ENCODE measurements at regions not wholly inside any gene's neighbourhood (a gene's known extent, or its start where the extent isn't known, plus 50 kb on each side); places are given as distances from the start of the nearest gene placed in this dataset.

DNA sequence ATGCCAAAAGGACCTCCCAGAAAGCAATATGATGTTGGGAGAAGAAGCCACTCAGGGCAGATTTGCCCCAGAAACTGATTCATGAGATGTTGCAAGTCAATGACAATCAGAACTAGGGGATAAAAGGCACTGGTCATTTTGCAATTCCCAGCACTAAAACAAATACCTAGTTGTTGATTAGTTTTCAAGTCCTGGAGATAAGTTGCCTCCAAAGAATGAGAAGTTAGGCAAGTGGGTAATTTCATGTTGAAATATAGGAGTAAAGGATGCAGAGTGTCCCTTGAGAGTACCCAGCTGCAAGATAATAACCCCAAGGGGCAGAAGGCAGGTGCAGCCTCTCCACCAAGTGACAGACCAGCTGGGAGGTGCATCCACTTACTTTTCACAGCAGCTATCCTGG, 363.6 kb downstream of the PBX1 start:
- Histone ChIP-seq H3K4me1 (ENCODE audit: insufficient read depth, low read length) (no peaks in the 10 kb centered on the region), H3K36me3 (ENCODE audit: insufficient read depth, low read length) (no peaks in the 10 kb centered on the region), H3K9me3 (ENCODE audit: control insufficient read depth, insufficient read depth, low read length) (no peaks in the 10 kb centered on the region), H3K9ac (ENCODE audit: low read depth, low read length) (no peak overlapping the region)

- Histone ChIP-seq H3K9ac (ENCODE audit: low read depth, low read length) (no peak overlapping the region), H3K4me1 (ENCODE audit: insufficient read depth, low read length) (no peaks in the 10 kb centered on the region), H3K9me3 (ENCODE audit: control insufficient read depth, insufficient read depth, low read length) (no peaks in the 10 kb centered on the region), H3K36me3 (ENCODE audit: insufficient read depth, low read length) (no peaks in the 10 kb centered on the region)
Measured at GRCh38 chr1:164921493-164921892, 362.5 kb downstream of the PBX1 start.

- Histone ChIP-seq H3K36me3 (ENCODE audit: insufficient read depth, low read length) (no peaks in the 10 kb centered on the region), H3K4me1 (ENCODE audit: insufficient read depth, low read length) (no peaks in the 10 kb centered on the region), H3K9ac (ENCODE audit: low read depth, low read length) (no peak overlapping the region), H3K9me3 (ENCODE audit: control insufficient read depth, insufficient read depth, low read length) (no peaks in the 10 kb centered on the region)
Measured at GRCh38 chr1:164918140-164918539, 359.2 kb downstream of the PBX1 start.

DNA sequence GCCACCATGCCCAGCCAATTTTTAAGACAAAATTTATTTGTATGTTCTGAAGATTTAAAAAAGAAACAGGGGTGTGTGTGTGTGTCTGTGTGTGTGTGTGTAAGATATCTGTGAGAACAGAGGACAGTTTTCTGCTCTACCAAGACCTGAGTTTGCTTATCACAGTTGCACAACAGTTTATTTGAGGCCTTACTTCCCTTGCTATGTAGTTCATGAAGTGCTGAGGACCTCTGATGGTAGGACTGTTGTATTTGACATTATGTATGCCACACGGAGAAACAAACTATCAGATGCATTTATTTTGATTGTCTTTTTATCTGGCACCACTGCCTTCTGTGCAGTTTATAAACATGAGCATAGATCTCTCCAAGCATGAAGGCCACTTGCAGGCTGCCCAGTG, 355.2 kb downstream of the PBX1 start:
- Histone ChIP-seq H3K4me1 (ENCODE audit: insufficient read depth, low read length) (no peaks in the 10 kb centered on the region), H3K9me3 (ENCODE audit: control insufficient read depth, insufficient read depth, low read length) (no peaks in the 10 kb centered on the region), H3K9ac (ENCODE audit: low read depth, low read length) (no peak overlapping the region), H3K36me3 (ENCODE audit: insufficient read depth, low read length) (no peaks in the 10 kb centered on the region)

GRCh38 chr1:164912290-164912689, 353.3 kb downstream of the PBX1 start:
- no peaks in the 10 kb centered on the region for H3K4me1 ChIP-seq (ENCODE audit: insufficient read depth, low read length)
- no peaks in the 10 kb centered on the region for H3K9me3 ChIP-seq (ENCODE audit: control insufficient read depth, insufficient read depth, low read length)
- H3K36me3 ChIP-seq (ENCODE audit: insufficient read depth, low read length) = no peaks in the 10 kb centered on the region
- H3K9ac ChIP-seq (ENCODE audit: low read depth, low read length) = no peak overlapping the region

- H3K9ac ChIP-seq (ENCODE audit: low read depth, low read length) = no peak overlapping the region
- no peaks in the 10 kb centered on the region for H3K36me3 ChIP-seq (ENCODE audit: insufficient read depth, low read length)
- H3K4me1 ChIP-seq (ENCODE audit: insufficient read depth, low read length) = no peaks in the 10 kb centered on the region
- no peaks in the 10 kb centered on the region for H3K9me3 ChIP-seq (ENCODE audit: control insufficient read depth, insufficient read depth, low read length)
Measured at GRCh38 chr1:164910671-164911070, 351.7 kb downstream of the PBX1 start.

DNA sequence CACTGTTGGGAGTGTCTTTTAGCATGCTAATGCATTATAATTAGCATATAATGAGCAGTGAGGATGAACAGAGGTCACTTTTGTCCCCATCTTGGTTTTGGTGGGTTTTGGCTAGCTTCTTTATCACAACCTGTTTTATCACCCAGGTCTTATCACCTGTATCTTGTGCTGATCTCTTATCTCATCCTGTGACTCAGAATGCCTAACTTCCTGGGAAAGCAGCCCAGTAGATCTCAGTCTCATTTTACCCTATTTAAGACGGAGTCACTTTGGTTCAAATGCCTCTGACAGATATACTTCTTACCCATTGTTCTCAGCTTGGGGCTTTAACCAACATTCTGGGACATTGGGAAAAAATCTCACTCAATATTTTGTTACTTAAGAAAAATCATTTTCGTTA, 348.7 kb downstream of the PBX1 start:
- Histone ChIP-seq H3K9me3 (ENCODE audit: control insufficient read depth, insufficient read depth, low read length) (no peaks in the 10 kb centered on the region), H3K4me1 (ENCODE audit: insufficient read depth, low read length) (peaks cover 2% of the 10 kb centered on the region), H3K9ac (ENCODE audit: low read depth, low read length) (no peak overlapping the region), H3K36me3 (ENCODE audit: insufficient read depth, low read length) (no peaks in the 10 kb centered on the region)

- Histone ChIP-seq H3K9ac (ENCODE audit: low read depth, low read length) (no peak overlapping the region), H3K36me3 (ENCODE audit: insufficient read depth, low read length) (no peaks in the 10 kb centered on the region)
Measured at GRCh38 chr1:164905869-164906268, 346.9 kb downstream of the PBX1 start.

DNA sequence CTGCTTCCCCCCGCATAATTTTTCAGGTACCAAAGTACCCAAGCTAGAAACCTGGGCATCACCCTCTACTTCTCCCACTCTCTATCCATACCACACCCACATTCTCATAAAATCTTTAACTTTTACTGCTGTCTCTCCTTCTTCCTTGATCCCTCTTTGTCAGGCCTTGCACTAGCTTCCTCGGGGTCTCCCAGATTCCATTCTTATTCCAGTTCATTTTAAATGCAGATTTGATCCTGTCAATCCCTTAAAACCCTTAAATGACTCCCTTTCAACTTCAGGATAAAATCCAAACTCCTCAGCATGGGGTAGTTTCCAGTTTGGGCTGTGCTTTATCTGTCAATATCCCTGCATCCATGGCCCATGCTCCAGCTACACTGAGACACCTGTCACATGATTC, 343.5 kb downstream of the PBX1 start:
- Histone ChIP-seq H3K9ac (ENCODE audit: low read depth, low read length) (no peak overlapping the region), H3K36me3 (ENCODE audit: insufficient read depth, low read length) (no peaks in the 10 kb centered on the region), H3K4me1 (ENCODE audit: insufficient read depth, low read length) (peaks cover 7% of the 10 kb centered on the region)

More at GRCh38 chr1:164905869-164906268, 346.9 kb downstream of the PBX1 start:
- H3K9me3 ChIP-seq (ENCODE audit: control insufficient read depth, insufficient read depth, low read length) = no peaks in the 10 kb centered on the region
- H3K4me1 ChIP-seq (ENCODE audit: insufficient read depth, low read length) = peaks cover 7% of the 10 kb centered on the region

More for the DNA sequence above, 343.5 kb downstream of the PBX1 start:
- H3K9me3 ChIP-seq (ENCODE audit: control insufficient read depth, insufficient read depth, low read length) = no peaks in the 10 kb centered on the region
